AG08396 (cell line): ENCODE measurements at regions not wholly inside any gene's neighbourhood (a gene's known extent, or its start where the extent isn't known, plus 50 kb on each side); places are given as distances from the start of the nearest gene placed in this dataset.

Experiments used
- DNase-seq: peaks from one replicate; pipeline ENCODE4 v3.0.0; 2012; ENCODE audit warnings: low spot score, mixed read lengths

DNA sequence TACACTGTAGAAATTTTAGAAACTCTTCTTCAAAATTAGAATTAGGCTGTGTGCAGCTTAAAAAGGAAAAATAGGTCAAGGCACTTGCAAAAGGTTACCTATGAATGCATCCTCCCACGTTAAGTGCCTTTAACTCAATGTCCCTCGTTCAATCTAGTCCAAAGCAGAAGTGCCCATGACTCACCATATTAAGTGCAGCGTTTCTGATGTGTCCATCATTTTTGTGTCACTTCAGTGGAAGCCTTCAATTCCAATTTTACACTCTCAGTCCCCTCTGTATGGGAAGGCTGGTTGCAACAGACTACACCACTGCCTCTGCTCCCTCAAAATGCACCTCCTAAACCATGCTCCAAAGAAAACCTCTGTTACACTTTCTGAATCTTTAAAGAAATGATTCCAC lies 53.4 kb downstream of the FOXB1 start:
- DNase-seq = no peak

- DNase-seq = no peak
These were observed 55.1 kb downstream of the FOXB1 start for GRCh38 chr15:60059186-60059585.

DNA sequence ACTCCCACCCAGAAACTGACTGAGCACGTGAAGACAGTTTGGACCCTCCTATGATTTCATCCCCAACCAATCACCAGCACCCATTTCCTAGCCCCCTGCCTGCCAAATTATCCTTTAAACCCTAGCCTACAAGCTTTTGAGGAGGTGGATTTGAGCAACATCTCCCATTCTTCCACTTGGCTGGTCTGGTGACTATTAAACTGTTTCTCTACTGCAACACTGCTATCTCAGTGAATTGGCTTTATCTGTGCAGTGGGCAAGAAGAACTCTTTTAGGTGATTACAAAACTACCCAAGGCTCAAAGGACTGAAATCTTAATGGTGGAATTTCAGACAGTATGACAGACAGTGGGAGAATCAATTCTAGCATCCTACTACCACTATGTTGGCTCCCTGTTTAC lies 57.6 kb downstream of the FOXB1 start:
- DNase-seq = no peak

DNA sequence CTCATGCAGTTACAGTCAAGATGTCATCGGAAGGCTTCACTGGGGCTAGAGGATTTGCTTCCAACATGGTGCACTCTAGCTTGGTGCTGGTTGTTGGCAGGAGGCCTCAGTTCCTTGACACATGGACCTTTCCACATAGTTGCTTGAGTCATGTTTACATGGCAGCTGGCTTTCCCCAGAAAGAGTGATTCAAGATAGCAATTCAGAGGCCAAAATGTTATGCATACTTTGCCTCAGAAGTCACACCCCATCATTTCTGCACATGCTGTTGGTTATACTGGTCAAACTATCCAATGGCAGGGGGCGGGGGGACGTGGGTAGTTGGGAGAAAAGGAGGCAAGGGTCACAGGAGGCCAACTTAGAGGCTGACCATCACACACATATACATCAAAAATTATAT lies 58.7 kb downstream of the FOXB1 start:
- no peak for DNase-seq

DNA sequence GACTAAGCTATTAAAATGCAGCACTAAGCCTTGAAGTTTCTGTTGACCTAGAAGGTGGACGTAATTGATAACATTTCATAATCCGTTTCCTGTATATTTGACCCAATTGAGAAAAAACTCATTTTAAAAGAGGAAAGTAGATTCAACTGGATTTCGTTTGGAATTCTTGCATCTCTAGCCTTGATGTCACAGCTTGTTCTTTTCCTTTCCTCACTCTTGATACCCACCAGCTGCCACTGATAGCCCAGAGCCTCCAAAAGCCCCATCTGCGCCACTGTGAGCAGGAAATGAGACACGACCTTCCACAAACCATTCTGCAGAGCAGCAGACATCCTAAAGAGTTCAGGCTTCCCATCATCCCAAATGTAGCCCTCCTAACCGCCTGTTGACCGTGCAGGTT lies 61.8 kb downstream of the FOXB1 start:
- DNase-seq = no peak

- peak; percentile 21 for DNase-seq
These were observed 66.9 kb downstream of the FOXB1 start for GRCh38 chr15:60070838-60071493.

DNA sequence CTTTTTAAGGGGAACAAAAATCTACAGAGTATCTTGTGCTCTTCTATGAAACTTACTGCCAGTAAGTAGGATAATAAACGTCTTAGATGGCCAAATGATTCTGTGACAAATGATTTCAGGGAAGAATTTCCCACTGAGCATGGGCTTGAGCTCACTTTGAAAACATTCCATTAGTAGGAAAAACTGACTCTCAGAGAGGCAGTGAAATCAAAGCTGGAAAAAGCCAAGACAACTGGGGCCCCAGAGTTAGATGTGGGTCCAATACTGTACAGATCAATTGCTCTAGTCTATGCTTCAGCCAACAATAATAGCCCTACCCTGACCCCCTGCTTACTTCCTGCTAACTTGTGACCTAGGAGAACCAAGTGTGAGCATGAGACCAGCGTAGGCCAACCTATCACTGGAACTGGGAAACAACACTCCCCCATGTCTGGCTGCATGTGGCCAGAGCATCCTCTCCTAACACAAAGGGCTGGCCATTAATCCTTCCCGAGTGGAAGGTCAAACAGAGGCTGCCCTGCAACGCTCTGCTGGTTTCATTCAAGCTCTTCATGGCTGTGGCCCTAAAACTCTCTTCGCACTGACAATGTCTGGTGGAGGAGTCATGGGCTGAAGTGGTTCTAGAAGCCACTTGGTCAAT lies 68.8 kb downstream of the FOXB1 start:
- no peak for DNase-seq

DNA sequence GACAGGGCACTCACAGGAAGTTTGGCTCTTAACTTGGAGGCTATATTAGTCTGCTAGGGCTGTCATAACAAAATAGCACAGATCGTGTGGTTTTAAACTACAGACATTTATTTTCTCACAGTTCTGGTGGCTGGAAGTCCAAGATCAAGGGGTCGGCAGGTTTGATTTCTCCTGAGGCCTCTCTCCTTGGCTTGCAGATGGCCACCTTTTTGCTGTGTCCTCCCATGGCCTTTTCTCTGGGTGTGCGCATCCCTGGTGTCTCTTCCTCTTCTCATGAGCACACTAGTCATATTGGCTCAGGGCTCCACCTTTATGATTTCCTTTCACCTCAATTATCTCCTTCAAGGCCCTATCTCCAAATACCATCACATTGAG lies 69.3 kb downstream of the FOXB1 start:
- no peak for DNase-seq

DNA sequence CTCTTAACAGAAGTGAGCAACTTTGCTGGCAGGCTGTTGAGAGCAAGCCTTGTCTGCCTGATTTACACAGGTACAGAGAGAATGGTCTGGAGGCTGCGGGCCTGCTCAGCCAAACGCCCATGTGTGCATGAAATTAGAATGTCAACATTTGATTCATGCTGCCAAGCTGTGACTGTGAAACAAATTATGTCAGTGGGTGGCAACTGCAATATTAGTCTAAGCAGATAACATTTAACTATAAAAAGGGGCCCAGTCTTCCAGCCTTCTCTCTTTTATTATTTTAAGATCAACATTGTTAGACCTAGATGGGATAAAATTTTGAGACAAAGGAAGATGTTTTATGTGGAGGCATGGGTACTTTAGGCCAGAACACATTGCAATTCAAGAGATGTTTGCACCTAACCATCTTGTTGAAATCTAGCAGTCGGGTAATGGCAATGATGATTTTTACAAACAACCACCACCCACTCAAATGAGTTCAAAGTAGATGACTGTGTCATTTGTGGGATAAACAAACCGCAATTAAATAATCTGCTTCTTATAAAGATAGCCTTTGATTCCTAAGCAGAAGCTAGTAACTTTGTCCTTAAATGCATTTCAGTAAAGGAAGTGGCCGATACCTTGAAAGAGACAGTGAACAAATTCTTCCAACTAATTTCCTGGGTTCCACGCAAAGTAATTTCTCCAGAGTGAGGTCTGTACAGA lies 70.2 kb downstream of the FOXB1 start:
- DNase-seq = no peak

DNA sequence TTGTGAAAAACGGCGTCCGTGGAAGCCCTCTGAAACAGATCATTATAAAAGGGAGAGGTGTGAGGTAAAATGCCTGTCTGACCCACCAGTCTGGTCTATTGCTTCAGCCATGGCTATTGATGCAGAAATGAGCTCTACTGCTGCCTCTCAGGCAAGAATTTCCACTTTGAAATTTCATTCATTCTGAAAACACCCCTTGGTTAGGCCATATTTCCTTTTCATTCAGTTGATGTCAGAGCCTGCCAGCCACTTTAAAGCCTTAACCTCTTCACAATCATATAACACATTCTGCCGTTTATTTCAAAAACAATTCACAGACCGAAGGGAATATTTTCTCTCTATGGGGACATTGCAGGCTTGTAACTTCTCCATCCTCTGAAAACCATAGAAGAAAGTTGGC lies 71.9 kb downstream of the FOXB1 start:
- no peak for DNase-seq

GRCh38 chr15:60076582-60077276 lies 72.6 kb downstream of the FOXB1 start:
- DNase-seq = no peak

GRCh38 chr15:60077581-60078359 lies 73.7 kb downstream of the FOXB1 start:
- no peak for DNase-seq

DNA sequence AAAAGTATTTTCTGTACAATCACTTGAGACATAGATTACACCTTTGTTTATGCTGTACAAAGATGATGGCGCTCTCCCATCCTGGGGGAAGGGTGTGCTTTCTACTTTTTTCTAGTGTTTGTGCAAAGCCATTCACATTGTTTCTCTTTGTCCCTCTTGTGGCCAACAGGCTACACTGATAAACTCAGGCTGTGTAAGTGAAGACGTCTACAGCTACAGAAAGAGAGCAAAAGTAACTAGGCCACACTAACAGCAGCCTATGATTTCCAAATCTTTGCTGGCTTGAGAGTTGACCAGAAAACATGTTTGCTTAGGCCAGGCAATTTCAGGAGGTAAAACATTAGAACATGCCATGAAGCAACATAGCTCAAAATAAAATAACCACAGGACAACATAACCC lies 75.1 kb downstream of the FOXB1 start:
- no peak for DNase-seq

DNA sequence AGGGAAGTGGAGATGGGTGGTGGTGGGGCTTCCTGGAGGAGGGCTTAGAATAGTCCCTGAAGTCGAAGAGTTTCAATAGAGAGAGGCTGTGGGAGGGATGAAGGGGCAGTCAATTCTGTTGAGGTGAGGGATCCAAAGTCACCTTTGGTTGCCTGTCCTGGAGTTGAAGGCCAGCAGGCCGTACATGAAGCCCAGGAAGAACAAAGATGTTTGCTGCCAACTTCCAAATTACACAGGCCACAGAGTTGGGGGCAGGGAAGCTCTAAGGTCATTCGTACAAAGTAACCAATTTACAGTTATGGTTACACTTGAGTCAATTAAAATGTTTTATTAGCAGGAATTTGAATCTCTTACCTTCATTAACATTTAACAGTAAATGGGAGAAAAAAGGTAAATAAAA lies 77.9 kb downstream of the FOXB1 start:
- DNase-seq = no peak

GRCh38 chr15:60083318-60083717 lies 79.2 kb downstream of the FOXB1 start:
- no peak for DNase-seq

DNA sequence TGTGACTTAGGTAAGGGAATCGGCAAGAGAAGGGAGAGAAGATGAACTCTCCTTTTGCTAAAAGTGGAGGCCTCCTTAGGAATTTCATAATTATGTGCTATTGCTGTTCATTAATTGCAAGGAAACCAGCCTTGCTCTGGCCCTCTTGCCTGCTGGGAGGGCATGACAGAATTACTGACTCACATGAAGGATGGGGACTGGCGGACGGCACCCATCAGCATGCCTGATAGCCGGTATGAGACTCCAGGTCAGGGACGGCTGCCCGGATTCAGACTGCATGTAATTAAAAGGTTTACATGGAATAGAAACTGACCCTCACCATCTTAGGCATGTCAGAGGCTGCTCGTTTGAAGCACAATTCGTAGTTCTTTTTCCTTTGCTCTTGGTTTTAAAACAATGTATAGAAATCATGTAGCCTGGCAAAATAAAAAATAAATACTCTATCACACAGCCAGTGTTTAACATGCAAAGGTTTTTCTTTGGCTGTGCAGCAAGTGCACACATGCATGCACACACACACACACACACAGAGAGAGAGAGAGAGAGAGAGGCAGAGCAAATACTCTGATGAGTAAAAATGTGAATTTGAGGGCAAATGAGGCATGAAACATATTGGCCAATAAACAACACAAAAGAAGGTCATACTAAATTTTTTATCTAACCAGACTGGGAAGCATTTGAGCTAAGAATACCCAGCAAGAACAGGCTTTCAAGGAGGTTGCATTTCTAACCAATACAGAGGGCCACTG lies 82.7 kb downstream of the FOXB1 start:
- no peak for DNase-seq

DNA sequence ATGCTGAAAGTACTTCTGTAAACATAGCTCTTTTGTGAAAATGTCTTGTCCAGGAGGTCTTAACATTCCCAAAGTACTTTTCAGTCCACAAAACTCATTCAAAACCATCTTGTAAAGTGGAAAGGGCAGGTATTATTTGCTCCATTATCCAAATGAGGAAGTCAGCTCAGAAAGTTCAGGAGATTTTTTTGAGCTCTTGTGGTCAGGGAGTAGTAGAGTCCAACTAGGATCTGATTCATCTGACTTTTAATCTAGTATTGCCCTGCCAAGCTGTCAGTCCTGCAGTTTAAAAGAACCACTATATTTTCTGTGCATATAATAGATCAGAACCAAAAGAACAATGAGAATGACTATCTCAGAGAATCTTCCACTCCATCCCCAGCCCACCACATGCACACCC lies 83.5 kb downstream of the FOXB1 start:
- DNase-seq = no peak

- no peak for DNase-seq
These were observed 86.6 kb downstream of the FOXB1 start for GRCh38 chr15:60090747-60091146.

- peak; percentile 73 for DNase-seq
These were observed 87.0 kb downstream of the FOXB1 start for GRCh38 chr15:60091157-60091556.

DNA sequence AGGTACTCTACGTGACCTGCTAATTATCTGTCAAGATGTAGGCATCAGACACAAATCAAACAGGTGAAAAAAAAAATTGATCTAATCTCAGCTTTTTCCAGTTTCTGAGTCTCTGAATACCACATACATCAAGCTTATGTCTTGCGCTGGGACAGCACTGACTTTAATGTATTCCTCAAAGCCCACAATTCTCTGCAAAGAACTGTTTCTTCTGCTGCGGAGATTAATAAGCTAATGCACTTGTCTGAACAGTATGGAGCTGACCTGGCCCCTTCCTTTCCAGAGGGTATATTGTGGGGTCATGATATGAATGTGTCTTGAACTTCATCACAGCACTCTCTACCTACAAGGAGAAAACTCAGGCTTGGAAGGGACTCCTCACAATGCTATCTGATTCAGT lies 87.8 kb downstream of the FOXB1 start:
- no peak for DNase-seq

GRCh38 chr15:60093273-60094067 lies 89.4 kb downstream of the FOXB1 start:
- DNase-seq = no peak
